ENCODE measurements at regions not wholly inside any gene's neighbourhood (a gene's known extent, or its start where the extent isn't known, plus 50 kb on each side); places are given as distances from the start of the nearest gene placed in this dataset.

DNA sequence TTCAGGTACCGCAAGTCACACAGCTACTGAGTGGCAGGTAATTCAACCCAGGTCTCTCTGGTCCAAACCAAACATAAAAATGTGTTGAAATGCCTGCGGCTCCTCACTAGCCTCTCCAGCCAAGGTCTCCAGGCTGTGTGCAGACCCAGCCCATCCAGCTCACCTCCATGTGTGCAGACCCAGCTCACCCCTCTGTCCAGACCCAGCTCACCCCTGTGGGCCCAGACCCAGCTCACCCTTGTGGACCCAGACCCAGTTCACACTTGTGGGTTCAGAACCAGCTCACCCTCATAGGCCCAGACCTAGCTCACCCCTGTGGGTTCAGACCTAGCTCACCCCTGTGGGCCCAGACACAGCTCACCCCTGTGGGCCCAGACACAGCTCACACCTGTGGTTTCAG, 188.0 kb upstream of the ADCY2 start:
- H3K27me3 ChIP-seq (ENCODE audit: insufficient read depth, poor library complexity, severe bottlenecking) = no peaks in the 10 kb centered on the region
- H3K27ac ChIP-seq (replicated peaks) = no peak overlapping the region
- TF ChIP-seq SPI1 (IDR thresholded peaks at IDR 0.05; ENCODE audit: borderline replicate concordance, low read depth) = no peak
- TF ChIP-seq GABPA (IDR thresholded peaks at IDR 0.05; ENCODE audit: low read depth) = no peak
- TF ChIP-seq POLR2AphosphoS5 (IDR thresholded peaks at IDR 0.05; ENCODE audit: low read depth) = no peak
- TF ChIP-seq REST (IDR thresholded peaks at IDR 0.05; ENCODE audit: insufficient replicate concordance, low read depth) = no peak
- TF ChIP-seq, protein P1, sequence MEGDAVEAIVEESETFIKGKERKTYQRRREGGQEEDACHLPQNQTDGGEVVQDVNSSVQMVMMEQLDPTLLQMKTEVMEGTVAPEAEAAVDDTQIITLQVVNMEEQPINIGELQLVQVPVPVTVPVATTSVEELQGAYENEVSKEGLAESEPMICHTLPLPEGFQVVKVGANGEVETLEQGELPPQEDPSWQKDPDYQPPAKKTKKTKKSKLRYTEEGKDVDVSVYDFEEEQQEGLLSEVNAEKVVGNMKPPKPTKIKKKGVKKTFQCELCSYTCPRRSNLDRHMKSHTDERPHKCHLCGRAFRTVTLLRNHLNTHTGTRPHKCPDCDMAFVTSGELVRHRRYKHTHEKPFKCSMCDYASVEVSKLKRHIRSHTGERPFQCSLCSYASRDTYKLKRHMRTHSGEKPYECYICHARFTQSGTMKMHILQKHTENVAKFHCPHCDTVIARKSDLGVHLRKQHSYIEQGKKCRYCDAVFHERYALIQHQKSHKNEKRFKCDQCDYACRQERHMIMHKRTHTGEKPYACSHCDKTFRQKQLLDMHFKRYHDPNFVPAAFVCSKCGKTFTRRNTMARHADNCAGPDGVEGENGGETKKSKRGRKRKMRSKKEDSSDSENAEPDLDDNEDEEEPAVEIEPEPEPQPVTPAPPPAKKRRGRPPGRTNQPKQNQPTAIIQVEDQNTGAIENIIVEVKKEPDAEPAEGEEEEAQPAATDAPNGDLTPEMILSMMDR (IDR thresholded peaks at IDR 0.05; ENCODE audit: insufficient read depth, low read length) = no peak

DNA sequence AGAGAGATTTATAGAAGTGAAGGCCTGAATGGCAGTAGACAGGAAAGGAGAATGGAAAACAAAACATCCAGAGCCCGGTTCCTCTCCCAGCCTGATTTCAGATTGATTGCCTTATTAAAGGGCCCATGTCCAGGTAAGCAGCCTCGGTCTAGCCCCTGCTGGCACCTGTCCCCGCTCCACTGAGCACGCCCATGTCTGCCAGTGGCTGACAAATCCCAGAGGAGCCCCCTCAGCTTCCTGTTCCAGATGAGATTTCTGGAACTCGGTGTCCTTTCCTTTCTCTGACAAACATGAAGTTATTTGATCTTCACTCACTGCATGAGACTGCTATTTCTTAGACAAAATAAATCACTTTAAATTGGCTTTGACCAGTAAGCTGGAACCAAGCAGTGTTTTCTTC, 187.0 kb upstream of the ADCY2 start:
- no peak for TF ChIP-seq REST (IDR thresholded peaks at IDR 0.05; ENCODE audit: insufficient replicate concordance, low read depth)
- TF ChIP-seq POLR2AphosphoS5 (IDR thresholded peaks at IDR 0.05; ENCODE audit: low read depth) = no peak
- no peak for TF ChIP-seq GABPA (IDR thresholded peaks at IDR 0.05; ENCODE audit: low read depth)
- TF ChIP-seq SPI1 (IDR thresholded peaks at IDR 0.05; ENCODE audit: borderline replicate concordance, low read depth) = no peak
- TF ChIP-seq, protein P1 (IDR thresholded peaks at IDR 0.05; ENCODE audit: insufficient read depth, low read length) = no peak
- no peak overlapping the region for H3K27ac ChIP-seq (replicated peaks)
- no peaks in the 10 kb centered on the region for H3K27me3 ChIP-seq (ENCODE audit: insufficient read depth, poor library complexity, severe bottlenecking)
- no peak overlapping the region for H3K4me3 ChIP-seq (replicated peaks; ENCODE audit: insufficient read depth, low read length)
- no peak for DNase-seq (ENCODE audit: low read depth in 1 of 2, low spot score in 1 of 2)

More for the DNA sequence above, 188.0 kb upstream of the ADCY2 start:
- DNase-seq (ENCODE audit: low read depth in 1 of 2, low spot score in 1 of 2) = no peak
- no peak overlapping the region for H3K4me3 ChIP-seq (replicated peaks; ENCODE audit: insufficient read depth, low read length)

DNA sequence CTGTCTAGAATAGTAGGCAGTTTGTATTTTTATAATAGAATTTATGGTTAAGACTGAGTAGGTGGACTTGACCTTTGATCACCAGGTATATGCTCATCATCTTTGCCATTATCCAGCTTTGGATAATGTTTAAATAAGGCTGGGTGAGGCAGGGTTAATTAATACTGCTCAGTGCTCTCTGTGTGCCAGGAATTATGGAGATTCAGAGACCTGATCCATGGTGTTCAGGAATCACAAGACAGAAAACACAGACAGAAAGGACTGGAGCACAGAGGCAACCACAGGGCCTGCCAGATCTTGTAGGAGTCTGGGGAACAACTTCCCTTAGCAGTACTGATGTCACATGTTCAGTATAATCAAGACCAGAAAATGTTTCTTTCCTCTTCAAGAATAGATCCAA, 186.3 kb upstream of the ADCY2 start:
- no peak for DNase-seq (ENCODE audit: low read depth in 1 of 2, low spot score in 1 of 2)
- TF ChIP-seq, protein P1 (IDR thresholded peaks at IDR 0.05; ENCODE audit: insufficient read depth, low read length) = no peak
- TF ChIP-seq SPI1 (IDR thresholded peaks at IDR 0.05; ENCODE audit: borderline replicate concordance, low read depth) = no peak
- TF ChIP-seq POLR2AphosphoS5 (IDR thresholded peaks at IDR 0.05; ENCODE audit: low read depth) = no peak
- TF ChIP-seq REST (IDR thresholded peaks at IDR 0.05; ENCODE audit: insufficient replicate concordance, low read depth) = no peak
- TF ChIP-seq GABPA (IDR thresholded peaks at IDR 0.05; ENCODE audit: low read depth) = no peak

More for the DNA sequence above, 186.3 kb upstream of the ADCY2 start:
- Histone ChIP-seq H3K27me3 (ENCODE audit: insufficient read depth, poor library complexity, severe bottlenecking) (no peaks in the 10 kb centered on the region), H3K4me3 (replicated peaks; ENCODE audit: insufficient read depth, low read length) (no peak overlapping the region), H3K27ac (replicated peaks) (no peak overlapping the region)
